GM12878 (cell line): ENCODE measurements at regions not wholly inside any gene's neighbourhood (a gene's known extent, or its start where the extent isn't known, plus 50 kb on each side); places are given as distances from the start of the nearest gene placed in this dataset.

Source experiments
- ATAC-seq: fragments of 200-7000 bp; cut with Tn5 transposase; 3 replicates; pipeline ENCODE4 v1.9.1; 2020; ENCODE audit warnings: mild to moderate bottlenecking, moderate library complexity
- BruUV-seq: library from RNA; stranded (reverse); fragments of 400-500 nt; replicated peaks from 2 replicates; lab custom pipeline; 2021; lab: Mats Ljungman, UMichigan
- CTCF ChIA-PET: fragments of 300-600 bp; sonication (Branson Sonifier 250); formaldehyde crosslinking; extraction: SDS; loops from one replicate; lab custom pipeline; 2021; ENCODE audit warnings: inconsistent platforms; lab: Yijun Ruan, JAX
- POLR2A ChIA-PET: fragments of 350-600 bp; formaldehyde crosslinking; extraction: SDS; loops from one replicate; lab custom pipeline; 2021; ENCODE audit warnings: inconsistent platforms; lab: Charles Lee
- RAD21 ChIA-PET: fragments of 300-600 bp; sonication (Branson Sonifier 250); formaldehyde crosslinking; loops from one replicate; lab custom pipeline; 2023; ENCODE audit warnings: antibody characterized with exemption; ENCODE audit not compliant: unreplicated experiment; lab: Charles Lee
- SMC1A ChIA-PET: fragments of 300-600 bp; sonication (Branson Sonifier 250); formaldehyde crosslinking; loops from one replicate; lab custom pipeline; 2023; ENCODE audit not compliant: unreplicated experiment, uncharacterized antibody; lab: Charles Lee
- DNase-seq: peaks from one replicate; pipeline ENCODE4 v3.0.0-alpha.2; 2011; ENCODE audit warnings: low read depth, low spot score
- FAIRE-seq: peaks from 3 replicates; lab custom pipeline; 2011; peaks lifted over from hg19 to GRCh38; lab: Jason Lieb, UNC
- H2AFZ ChIP-seq: 2 replicates; pipeline ENCODE4 v1.6.0; 2011; ENCODE audit warnings: low read depth, low read length, control low read depth; ENCODE audit not compliant: control insufficient read depth
- H3K27ac ChIP-seq: 2 replicates; pipeline ENCODE4 v1.5.1; 2011; ENCODE audit warnings: control low read depth; ENCODE audit not compliant: control insufficient read depth, insufficient read depth
- H3K27me3 ChIP-seq, 2 experiments: replicated peaks in 1 of 2; 2 replicates each; pipeline versions ENCODE4 v1.6.0 to v1.6.1; 2011; ENCODE audit warnings: low read length in 1 of 2; ENCODE audit not compliant: control insufficient read depth in 2 of 2, insufficient read depth in 2 of 2
- H3K36me3 ChIP-seq, 2 experiments: 2 replicates each; pipeline ENCODE4 v1.5.1; 2011; ENCODE audit warnings: low read length in 1 of 2; ENCODE audit not compliant: control insufficient read depth in 2 of 2, insufficient read depth in 2 of 2
- H3K4me1 ChIP-seq: 2 replicates; pipeline ENCODE4 v1.6.1; 2011; ENCODE audit warnings: mild to moderate bottlenecking, low read length, moderate library complexity, mixed read lengths; ENCODE audit not compliant: control insufficient read depth, insufficient read depth
- H3K4me2 ChIP-seq: 2 replicates; pipeline ENCODE4 v1.6.0; 2011; ENCODE audit warnings: control low read depth; ENCODE audit not compliant: control insufficient read depth, insufficient read depth
- H3K4me3 ChIP-seq: fragments of 200-600 bp; sonication (generic); 2 replicates; pipeline ENCODE4 v1.5.1; 2016
- H3K79me2 ChIP-seq: 2 replicates; pipeline ENCODE4 v1.6.0; 2011; ENCODE audit warnings: low read length; ENCODE audit not compliant: control insufficient read depth, insufficient read depth
- H3K9ac ChIP-seq: 2 replicates; pipeline ENCODE4 v1.8.0; 2011; ENCODE audit warnings: low read length, control low read depth, mixed read lengths; ENCODE audit not compliant: control insufficient read depth, insufficient read depth
- H3K9me3 ChIP-seq: replicated peaks from 3 replicates; pipeline ENCODE4 v1.5.1; 2011; ENCODE audit warnings: mild to moderate bottlenecking, low read length; ENCODE audit not compliant: control insufficient read depth, insufficient read depth
- H4K20me1 ChIP-seq: 2 replicates; pipeline ENCODE4 v1.6.0; 2011; ENCODE audit not compliant: control insufficient read depth, insufficient read depth
- BCL11A ChIP-seq: IDR thresholded peaks from 2 replicates; pipeline ENCODE4 v1.6.1; 2011; ENCODE audit warnings: low read depth, low read length
- BMI1 ChIP-seq: fragments of 450-650 bp; IDR thresholded peaks from 2 replicates; pipeline ENCODE4 v1.6.1; 2016; ENCODE audit warnings: mild to moderate bottlenecking, moderate library complexity, borderline replicate concordance
- CBX3 ChIP-seq: fragments of 200-600 bp; sonication (generic); IDR thresholded peaks from 2 replicates; pipeline ENCODE4 v1.6.1; 2016; ENCODE audit warnings: low read depth, borderline replicate concordance
- EP300 ChIP-seq, 2 experiments: fragments of 150-350 bp in 1 of 2; IDR thresholded peaks; 2 replicates each; pipeline ENCODE4 v1.6.1; 2011 to 2012; ENCODE audit warnings: low read depth in 2 of 2, low read length in 2 of 2, borderline replicate concordance in 1 of 2, improper control_type of control experiment in 1 of 2, inconsistent platforms in 1 of 2; ENCODE audit not compliant: control insufficient read depth in 1 of 2
- FOS ChIP-seq: IDR thresholded peaks from 3 replicates; pipeline ENCODE4 v1.6.1; 2011; ENCODE audit warnings: borderline replicate concordance; ENCODE audit not compliant: insufficient read length; ENCODE audit errors: extremely low read depth
- FOXM1 ChIP-seq: IDR thresholded peaks from 2 replicates; pipeline ENCODE4 v1.6.1; 2012; ENCODE audit warnings: low read depth, mild to moderate bottlenecking, inconsistent platforms, low read length, moderate library complexity
- HCFC1 ChIP-seq: fragments of 150-350 bp; IDR thresholded peaks from 2 replicates; pipeline ENCODE4 v1.6.1; 2014; ENCODE audit warnings: low read length
- HDAC6 ChIP-seq: fragments of 200-600 bp; sonication (generic); IDR thresholded peaks from one replicate; pipeline ENCODE4 v1.8.0; 2017; ENCODE audit warnings: antibody characterized with exemption; ENCODE audit not compliant: unreplicated experiment
- KLF5 ChIP-seq: fragments of 450-650 bp; IDR thresholded peaks from 2 replicates; pipeline ENCODE4 v1.6.1; 2014; ENCODE audit warnings: mild to moderate bottlenecking; ENCODE audit not compliant: partially characterized antibody
- MYC ChIP-seq: IDR thresholded peaks from 2 replicates; pipeline ENCODE4 v1.6.1; 2011; ENCODE audit warnings: mild to moderate bottlenecking, low read length, moderate library complexity, inconsistent platforms; ENCODE audit not compliant: insufficient read depth, insufficient replicate concordance, insufficient read length, severe bottlenecking
- NR2C1 ChIP-seq: fragments of 450-650 bp; IDR thresholded peaks from 2 replicates; pipeline ENCODE4 v1.6.1; 2017; ENCODE audit warnings: antibody characterized with exemption, mild to moderate bottlenecking, moderate library complexity
- NR2C2 ChIP-seq: IDR thresholded peaks from 2 replicates; pipeline ENCODE4 v1.6.1; 2011; ENCODE audit warnings: borderline replicate concordance, low read depth; ENCODE audit not compliant: control insufficient read depth, insufficient read length
- NR2F1 ChIP-seq: fragments of 450-650 bp; conservative IDR thresholded peaks from 2 replicates; pipeline ENCODE4 v1.6.1; 2017; ENCODE audit warnings: mild to moderate bottlenecking
- NRF1 ChIP-seq: conservative IDR thresholded peaks from 2 replicates; pipeline ENCODE4 v1.6.1; 2011; ENCODE audit warnings: mild to moderate bottlenecking, low read depth, low read length, improper control_type of control experiment
- POLR2A ChIP-seq: IDR thresholded peaks from 2 replicates; pipeline ENCODE4 v1.6.1; 2011; ENCODE audit warnings: low read depth, mild to moderate bottlenecking, low read length
- POLR2AphosphoS5 ChIP-seq: IDR thresholded peaks from 2 replicates; pipeline ENCODE4 v1.6.1; 2011; ENCODE audit warnings: mild to moderate bottlenecking, low read length, inconsistent platforms
- SUZ12 ChIP-seq: fragments of 200-600 bp; sonication (generic); IDR thresholded peaks from one replicate; pipeline ENCODE4 v1.6.1; 2018; ENCODE audit warnings: antibody characterized with exemption, mild to moderate bottlenecking; ENCODE audit not compliant: unreplicated experiment
- ZNF274 ChIP-seq: IDR thresholded peaks from one replicate; pipeline ENCODE4 v1.8.0; 2011; ENCODE audit not compliant: insufficient read length, insufficient read depth
- WGBS: methylation state at CpG from one replicate; pipeline ENCODE4 v1.1.6; 2016; ENCODE audit warnings: low lambda C conversion rate; ENCODE audit not compliant: insufficient replicate concordance, insufficient coverage; ENCODE audit errors: missing lambda C conversion rate; 5-methylcytosine and 5-hydroxymethylcytosine counted together
- in situ Hi-C: fragments of 300-500 bp; cut with MboI; formaldehyde crosslinking; loops from 9 replicates; pipeline ENCODE4 v1.14.3; 2018; ENCODE audit warnings: mixed read lengths
- intact Hi-C: fragments of 100-400 bp; cut with micrococcal nuclease; formaldehyde crosslinking; loops from one replicate; pipeline ENCODE4 v1.14.2; 2022; ENCODE audit not compliant: unreplicated experiment
- TF ChIP-seq, protein P1 (sequence below): fragments of 450-650 bp; IDR thresholded peaks from 2 replicates; pipeline ENCODE4 v1.6.1; 2018; ENCODE audit warnings: borderline replicate concordance, mild to moderate bottlenecking; ENCODE audit not compliant: partially characterized antibody
- TF ChIP-seq, protein P2 (sequence below): fragments of 150-350 bp; IDR thresholded peaks from 2 replicates; pipeline ENCODE4 v1.6.1; 2016; ENCODE audit warnings: low read depth, low read length

- TF ChIP-seq FOS (no peak), NR2F1 (no peak), POLR2A (no peak), NRF1 (no peak), FOXM1 (no peak), EP300 (IDR thresholded peaks at IDR 0.05; ENCODE audit: borderline replicate concordance in 1 of 2, control insufficient read depth in 1 of 2, low read depth in 2 of 2, low read length in 2 of 2) (no peak), BCL11A (no peak)
- TF ChIP-seq, protein P1, sequence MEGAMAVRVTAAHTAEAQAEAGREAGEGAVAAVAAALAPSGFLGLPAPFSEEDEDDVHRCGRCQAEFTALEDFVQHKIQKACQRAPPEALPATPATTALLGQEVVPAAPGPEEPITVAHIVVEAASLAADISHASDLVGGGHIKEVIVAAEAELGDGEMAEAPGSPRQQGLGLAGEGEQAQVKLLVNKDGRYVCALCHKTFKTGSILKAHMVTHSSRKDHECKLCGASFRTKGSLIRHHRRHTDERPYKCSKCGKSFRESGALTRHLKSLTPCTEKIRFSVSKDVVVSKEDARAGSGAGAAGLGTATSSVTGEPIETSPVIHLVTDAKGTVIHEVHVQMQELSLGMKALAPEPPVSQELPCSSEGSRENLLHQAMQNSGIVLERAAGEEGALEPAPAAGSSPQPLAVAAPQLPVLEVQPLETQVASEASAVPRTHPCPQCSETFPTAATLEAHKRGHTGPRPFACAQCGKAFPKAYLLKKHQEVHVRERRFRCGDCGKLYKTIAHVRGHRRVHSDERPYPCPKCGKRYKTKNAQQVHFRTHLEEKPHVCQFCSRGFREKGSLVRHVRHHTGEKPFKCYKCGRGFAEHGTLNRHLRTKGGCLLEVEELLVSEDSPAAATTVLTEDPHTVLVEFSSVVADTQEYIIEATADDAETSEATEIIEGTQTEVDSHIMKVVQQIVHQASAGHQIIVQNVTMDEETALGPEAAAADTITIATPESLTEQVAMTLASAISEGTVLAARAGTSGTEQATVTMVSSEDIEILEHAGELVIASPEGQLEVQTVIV: no peak
- TF ChIP-seq, all 136 proteins: peak for 0
These were observed 712.9 kb upstream of the GOLIM4 start (continued) for GRCh38 chr3:168808596-168808995.

- ChIA-PET CTCF (interaction anchor here (1.1 to 2.0 kb wide), 2 partner anchors 9 to 40 kb away, joined by 4 to 6 read pairs; no protein-coding TSS in a partner anchor), POLR2A (no interaction called here), RAD21 (no interaction called here), SMC1A (no interaction called here)
- H3K4me2 ChIP-seq: no peak overlapping the region
- no peak overlapping the region for H3K27ac ChIP-seq
- H4K20me1 ChIP-seq: no peaks in the 10 kb centered on the region
- 2% methylated on average over 4 of the region's 4 CpGs for WGBS
- H3K9me3 ChIP-seq: no peaks in the 10 kb centered on the region
- intact Hi-C loops (no loop called here), in situ Hi-C loops (no loop called here)
- H3K9ac ChIP-seq: no peak overlapping the region
- no peak for FAIRE-seq
- H3K79me2 ChIP-seq: no peaks in the 10 kb centered on the region
- no peak for ATAC-seq
- H3K27me3 ChIP-seq: no peaks in the 10 kb centered on the region
- DNase-seq: no peak
- H3K4me3 ChIP-seq: no peak overlapping the region
- H2AFZ ChIP-seq: no peak overlapping the region
- H3K36me3 ChIP-seq: no peaks in the 10 kb centered on the region
- TF ChIP-seq CBX3 (no peak), POLR2AphosphoS5 (no peak), HDAC6 (no peak), SUZ12 (no peak), HCFC1 (no peak), NR2C2 (no peak), MYC (no peak), NR2C1 (no peak), KLF5 (no peak), BMI1 (no peak), ZNF274 (no peak)
- TF ChIP-seq, protein P2, sequence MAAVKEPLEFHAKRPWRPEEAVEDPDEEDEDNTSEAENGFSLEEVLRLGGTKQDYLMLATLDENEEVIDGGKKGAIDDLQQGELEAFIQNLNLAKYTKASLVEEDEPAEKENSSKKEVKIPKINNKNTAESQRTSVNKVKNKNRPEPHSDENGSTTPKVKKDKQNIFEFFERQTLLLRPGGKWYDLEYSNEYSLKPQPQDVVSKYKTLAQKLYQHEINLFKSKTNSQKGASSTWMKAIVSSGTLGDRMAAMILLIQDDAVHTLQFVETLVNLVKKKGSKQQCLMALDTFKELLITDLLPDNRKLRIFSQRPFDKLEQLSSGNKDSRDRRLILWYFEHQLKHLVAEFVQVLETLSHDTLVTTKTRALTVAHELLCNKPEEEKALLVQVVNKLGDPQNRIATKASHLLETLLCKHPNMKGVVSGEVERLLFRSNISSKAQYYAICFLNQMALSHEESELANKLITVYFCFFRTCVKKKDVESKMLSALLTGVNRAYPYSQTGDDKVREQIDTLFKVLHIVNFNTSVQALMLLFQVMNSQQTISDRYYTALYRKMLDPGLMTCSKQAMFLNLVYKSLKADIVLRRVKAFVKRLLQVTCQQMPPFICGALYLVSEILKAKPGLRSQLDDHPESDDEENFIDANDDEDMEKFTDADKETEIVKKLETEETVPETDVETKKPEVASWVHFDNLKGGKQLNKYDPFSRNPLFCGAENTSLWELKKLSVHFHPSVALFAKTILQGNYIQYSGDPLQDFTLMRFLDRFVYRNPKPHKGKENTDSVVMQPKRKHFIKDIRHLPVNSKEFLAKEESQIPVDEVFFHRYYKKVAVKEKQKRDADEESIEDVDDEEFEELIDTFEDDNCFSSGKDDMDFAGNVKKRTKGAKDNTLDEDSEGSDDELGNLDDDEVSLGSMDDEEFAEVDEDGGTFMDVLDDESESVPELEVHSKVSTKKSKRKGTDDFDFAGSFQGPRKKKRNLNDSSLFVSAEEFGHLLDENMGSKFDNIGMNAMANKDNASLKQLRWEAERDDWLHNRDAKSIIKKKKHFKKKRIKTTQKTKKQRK: no peak
- no peaks in the 10 kb centered on the region for H3K4me1 ChIP-seq
- BruUV-seq: no TSS peak
These were observed 711.7 kb upstream of the GOLIM4 start for GRCh38 chr3:168807448-168807847.
